Sigmoid colon (tissue), 3 donors: ENCODE measurements at regions not wholly inside any gene's neighbourhood (a gene's known extent, or its start where the extent isn't known, plus 50 kb on each side); places are given as distances from the start of the nearest gene placed in this dataset.

Experiments
- CTCF ChIP-seq, 4 experiments: fragments of 450-650 bp in 3 of 4; fragments of 200-600 bp in 1 of 4; IDR thresholded peaks; one replicate each; pipeline ENCODE4 v1.5.1; 2016 to 2019; ENCODE audit warnings: antibody characterized with exemption in 4 of 4, mild to moderate bottlenecking in 3 of 4, moderate library complexity in 2 of 4
- POLR2A ChIP-seq, 2 donors: fragments of 450-650 bp; IDR thresholded peaks; one replicate each; pipeline ENCODE4 v1.6.1; 2016; ENCODE audit warnings: antibody characterized with exemption in 2 of 2, mild to moderate bottlenecking in 2 of 2, moderate library complexity in 2 of 2

DNA sequence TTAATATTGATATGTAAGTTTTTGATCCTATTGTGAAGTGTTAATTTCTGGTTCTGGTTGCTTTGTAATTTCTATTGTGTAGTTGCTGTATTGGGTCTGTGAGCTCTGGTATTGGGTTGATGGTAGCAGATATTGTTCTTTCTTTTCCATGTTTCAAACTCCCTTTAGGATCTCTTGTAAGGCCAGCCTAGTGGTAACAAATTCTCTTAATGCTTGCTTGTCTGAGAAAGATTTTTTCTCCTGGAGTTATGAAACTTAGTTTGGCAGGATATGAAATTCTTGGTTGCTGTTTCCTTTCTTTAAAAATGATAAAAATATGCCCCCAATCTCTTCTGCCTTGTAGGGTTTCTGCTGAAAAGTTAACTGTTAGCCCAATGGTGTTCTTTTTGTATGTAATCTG lies 268.6 kb upstream of the PLSCR5 start:
- TF ChIP-seq CTCF (IDR thresholded peaks at IDR 0.05), result no peak
- TF ChIP-seq POLR2A (IDR thresholded peaks at IDR 0.05), result no peak
